ENCODE measurements at regions not wholly inside any gene's neighbourhood (a gene's known extent, or its start where the extent isn't known, plus 50 kb on each side); places are given as distances from the start of the nearest gene placed in this dataset.

DNA sequence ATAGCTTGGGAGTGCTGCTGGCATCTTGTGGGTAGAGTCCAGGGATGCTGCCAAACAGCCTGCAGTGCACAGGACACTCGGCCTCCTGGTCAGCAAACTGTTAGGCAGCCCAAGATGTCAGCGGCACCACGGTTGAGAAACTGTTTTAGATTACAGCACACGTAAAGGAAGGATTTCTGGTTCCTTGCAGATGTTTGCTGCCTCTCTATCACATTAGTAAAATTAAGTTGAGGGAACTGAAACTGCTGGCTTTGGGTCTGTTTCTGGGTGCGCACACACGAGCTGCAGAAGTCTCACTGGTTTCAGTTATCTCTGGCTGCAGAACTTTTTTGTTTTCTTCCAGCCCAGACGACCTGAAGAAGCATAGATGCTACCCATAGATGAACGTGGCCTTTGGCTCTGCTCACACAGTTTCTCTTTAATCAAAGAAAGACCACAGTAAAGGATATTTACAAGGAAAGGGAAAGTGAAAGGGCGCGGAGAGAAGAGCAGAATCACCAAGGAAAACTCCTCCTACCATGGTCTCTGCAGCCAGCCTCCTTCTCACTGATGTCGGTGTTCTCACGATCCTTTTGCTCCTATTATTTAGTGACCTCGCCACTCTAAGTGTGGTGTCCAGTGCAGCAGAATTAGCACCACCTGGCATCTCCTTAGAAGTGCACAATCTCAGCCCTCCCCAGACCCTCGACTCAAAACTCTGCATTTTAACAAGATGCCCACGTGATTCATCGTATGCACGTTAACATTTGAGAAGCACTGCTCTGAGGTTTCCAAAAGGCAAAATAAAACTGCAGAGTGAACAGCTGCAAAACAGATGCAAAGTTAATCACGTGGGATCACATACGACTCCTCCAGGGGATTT is 50.6 kb upstream of the AKAP13 start:
- TF ChIP-seq, protein P1, sequence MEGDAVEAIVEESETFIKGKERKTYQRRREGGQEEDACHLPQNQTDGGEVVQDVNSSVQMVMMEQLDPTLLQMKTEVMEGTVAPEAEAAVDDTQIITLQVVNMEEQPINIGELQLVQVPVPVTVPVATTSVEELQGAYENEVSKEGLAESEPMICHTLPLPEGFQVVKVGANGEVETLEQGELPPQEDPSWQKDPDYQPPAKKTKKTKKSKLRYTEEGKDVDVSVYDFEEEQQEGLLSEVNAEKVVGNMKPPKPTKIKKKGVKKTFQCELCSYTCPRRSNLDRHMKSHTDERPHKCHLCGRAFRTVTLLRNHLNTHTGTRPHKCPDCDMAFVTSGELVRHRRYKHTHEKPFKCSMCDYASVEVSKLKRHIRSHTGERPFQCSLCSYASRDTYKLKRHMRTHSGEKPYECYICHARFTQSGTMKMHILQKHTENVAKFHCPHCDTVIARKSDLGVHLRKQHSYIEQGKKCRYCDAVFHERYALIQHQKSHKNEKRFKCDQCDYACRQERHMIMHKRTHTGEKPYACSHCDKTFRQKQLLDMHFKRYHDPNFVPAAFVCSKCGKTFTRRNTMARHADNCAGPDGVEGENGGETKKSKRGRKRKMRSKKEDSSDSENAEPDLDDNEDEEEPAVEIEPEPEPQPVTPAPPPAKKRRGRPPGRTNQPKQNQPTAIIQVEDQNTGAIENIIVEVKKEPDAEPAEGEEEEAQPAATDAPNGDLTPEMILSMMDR (IDR thresholded peaks at IDR 0.05) = no peak
- no peak for TF ChIP-seq POLR2A (IDR thresholded peaks at IDR 0.05)
